HepG2 (cell line): ENCODE measurements at regions not wholly inside any gene's neighbourhood (a gene's known extent, or its start where the extent isn't known, plus 50 kb on each side); places are given as distances from the start of the nearest gene placed in this dataset.

Experiments used
- ATAC-seq: fragments of 200-7000 bp; cut with Tn5 transposase; 3 replicates; pipeline ENCODE4 v1.9.1; 2020; ENCODE audit warnings: mild to moderate bottlenecking, moderate library complexity
- BruUV-seq: library from RNA; stranded (reverse); fragments of 400-500 nt; replicated peaks from 2 replicates; lab custom pipeline; 2021; lab: Mats Ljungman, UMichigan
- CTCF ChIA-PET: fragments of 300-600 bp; formaldehyde crosslinking; extraction: SDS; loops from one replicate; lab custom pipeline; 2021; ENCODE audit warnings: low total read pairs, inconsistent platforms, low intra/inter-chr PET ratio; lab: Yijun Ruan, JAX
- POLR2A ChIA-PET: fragments of 350-600 bp; sonication (Branson Sonifier 250); formaldehyde crosslinking; loops from one replicate; lab custom pipeline; 2020; ENCODE audit warnings: antibody characterized with exemption, inconsistent platforms; lab: Yijun Ruan, JAX
- DNase-seq: peaks from one replicate; pipeline ENCODE4 v3.0.0-alpha.2; 2015; ENCODE audit warnings: low spot score
- FAIRE-seq: peaks from 3 replicates; lab custom pipeline; 2011; peaks lifted over from hg19 to GRCh38; lab: Jason Lieb, UNC
- H2AFZ ChIP-seq: one replicate; pipeline ENCODE4 v1.6.1; 2011; ENCODE audit warnings: low read length, inconsistent platforms
- H3K27ac ChIP-seq: fragments of 300-600 bp; 3 replicates; pipeline ENCODE4 v1.8.0; 2011; ENCODE audit warnings: mixed run types, mild to moderate bottlenecking, mixed read lengths, low read length, inconsistent platforms; ENCODE audit not compliant: insufficient read depth; ENCODE audit errors: extremely low read length
- H3K27me3 ChIP-seq, 2 experiments: fragments of 200-600 bp in 1 of 2; 2 replicates in 1 of 2; 3 replicates in 1 of 2; pipeline versions ENCODE4 v1.6.0 to v1.8.0; 2011; ENCODE audit warnings: low read length in 2 of 2, mild to moderate bottlenecking in 2 of 2, moderate library complexity in 2 of 2, inconsistent platforms in 1 of 2; ENCODE audit not compliant: insufficient read depth in 2 of 2, control insufficient read depth in 1 of 2
- H3K36me3 ChIP-seq, 2 experiments: fragments of 200-600 bp in 1 of 2; replicated peaks in 1 of 2; 2 replicates in 1 of 2; 3 replicates in 1 of 2; pipeline versions ENCODE4 v1.5.1 to v1.8.0; 2011; ENCODE audit warnings: low read length in 2 of 2, inconsistent platforms in 1 of 2; ENCODE audit not compliant: insufficient read depth in 2 of 2, control insufficient read depth in 1 of 2
- H3K4me1 ChIP-seq: 2 replicates; pipeline ENCODE4 v1.5.1; 2012; ENCODE audit warnings: low read length, inconsistent platforms; ENCODE audit not compliant: insufficient read depth
- H3K4me2 ChIP-seq: 2 replicates; pipeline ENCODE4 v1.6.0; 2011; ENCODE audit warnings: low read depth, low read length, inconsistent platforms
- H3K4me3 ChIP-seq, 3 experiments: fragments of 200-600 bp in 1 of 3; sonication (generic), shearing (Covaris generic) in 1 of 3; replicated peaks in 1 of 3; 2 replicates each; pipeline ENCODE4 v1.5.1; 2011 to 2016; ENCODE audit warnings: low read length in 3 of 3, inconsistent platforms in 2 of 3, low read depth in 2 of 3, mild to moderate bottlenecking in 2 of 3, control low read depth in 1 of 3, mixed read lengths in 1 of 3; ENCODE audit not compliant: insufficient read depth in 1 of 3
- H3K79me2 ChIP-seq: one replicate; pipeline ENCODE4 v1.6.1; 2011; ENCODE audit warnings: low read length, inconsistent platforms; ENCODE audit not compliant: insufficient read depth
- H3K9ac ChIP-seq: 2 replicates; pipeline ENCODE4 v1.6.0; 2011; ENCODE audit warnings: mild to moderate bottlenecking, low read depth, low read length, inconsistent platforms; ENCODE audit not compliant: insufficient read depth
- H3K9me3 ChIP-seq: 2 replicates; pipeline ENCODE4 v1.5.1; 2012; ENCODE audit warnings: mild to moderate bottlenecking, low read length
- H4K20me1 ChIP-seq: 2 replicates; pipeline ENCODE4 v1.6.0; 2011; ENCODE audit warnings: inconsistent platforms, mild to moderate bottlenecking, low read length, moderate library complexity; ENCODE audit not compliant: insufficient read depth
- ARNT2 ChIP-seq: sonication (generic); formaldehyde crosslinking; IDR thresholded peaks from 2 replicates; pipeline ENCODE4 v1.8.0; 2022; ENCODE audit warnings: mild to moderate bottlenecking, low read depth, missing genetic modification reagents, moderate library complexity
- LCORL ChIP-seq, 2 experiments: fragments of 450-650 bp in 1 of 2; sonication (generic) in 1 of 2; formaldehyde crosslinking in 1 of 2; IDR thresholded peaks; 2 replicates each; pipeline versions ENCODE4 v1.5.0 to v1.6.1; 2017 to 2020; ENCODE audit warnings: antibody characterized with exemption in 1 of 2, missing genetic modification reagents in 1 of 2
- RELA ChIP-seq: sonication (generic); formaldehyde crosslinking; IDR thresholded peaks from 2 replicates; pipeline ENCODE4 v1.4.0; 2020; ENCODE audit warnings: missing genetic modification reagents
- RXRB ChIP-seq: IDR thresholded peaks from 2 replicates; pipeline ENCODE4 v1.6.1; 2016; ENCODE audit warnings: borderline replicate concordance, missing genetic modification reagents, missing compliant biosample characterization
- SPEN ChIP-seq: sonication (generic); formaldehyde crosslinking; IDR thresholded peaks from 2 replicates; pipeline ENCODE4 v1.5.1; 2020; ENCODE audit warnings: low read depth, mild to moderate bottlenecking, missing genetic modification reagents
- SRSF4 ChIP-seq: fragments of 200-400 bp; formaldehyde crosslinking; IDR thresholded peaks from one replicate; pipeline ENCODE4 v1.6.1; 2018; ENCODE audit warnings: mild to moderate bottlenecking, low read depth, low read length, moderate library complexity; ENCODE audit not compliant: poor library complexity, severe bottlenecking
- XBP1 ChIP-seq: sonication (generic); formaldehyde crosslinking; IDR thresholded peaks from 2 replicates; pipeline ENCODE4 v1.5.0; 2020; ENCODE audit warnings: missing genetic modification reagents
- ZNF446 ChIP-seq: sonication (generic); formaldehyde crosslinking; IDR thresholded peaks from 2 replicates; pipeline ENCODE4 v1.5.0; 2020; ENCODE audit warnings: mild to moderate bottlenecking, missing genetic modification reagents
- ZNF564 ChIP-seq: sonication (generic); formaldehyde crosslinking; IDR thresholded peaks from 2 replicates; pipeline ENCODE4 v1.8.1; 2023; ENCODE audit warnings: mild to moderate bottlenecking, missing genetic modification reagents
- ZNF775 ChIP-seq: sonication (generic); formaldehyde crosslinking; IDR thresholded peaks from 2 replicates; pipeline ENCODE4 v1.4.0; 2020; ENCODE audit warnings: missing genetic modification reagents, mild to moderate bottlenecking, moderate library complexity, borderline replicate concordance
- ZNF83 ChIP-seq: sonication (generic); formaldehyde crosslinking; IDR thresholded peaks from 2 replicates; pipeline ENCODE4 v1.4.0; 2020; ENCODE audit warnings: missing genetic modification reagents, mild to moderate bottlenecking, borderline replicate concordance
- WGBS: methylation state at CpG from one replicate; pipeline ENCODE4 v1.1.6; 2017; ENCODE audit warnings: low lambda C conversion rate; 5-methylcytosine and 5-hydroxymethylcytosine counted together
- in situ Hi-C: cut with HindIII; loops from 2 replicates; pipeline ENCODE4 v1.10.0; 2017; ENCODE audit warnings: low pct_unique_long_range_greater_than_20kb; ENCODE audit not compliant: extremely low pct_ligation_motif_present
- intact Hi-C: fragments of 100-400 bp; cut with micrococcal nuclease; formaldehyde crosslinking; loops from one replicate; pipeline ENCODE4 v1.10.0; 2022; ENCODE audit not compliant: unreplicated experiment
- TF ChIP-seq, protein P1 (sequence below): sonication (generic); formaldehyde crosslinking; IDR thresholded peaks from 2 replicates; pipeline ENCODE4 v1.5.0; 2020; ENCODE audit warnings: mild to moderate bottlenecking, missing genetic modification reagents, borderline replicate concordance
- TF ChIP-seq, protein P2 (sequence below): sonication (generic); formaldehyde crosslinking; IDR thresholded peaks from 2 replicates; pipeline ENCODE4 v1.9.0; 2021; ENCODE audit warnings: missing genetic modification reagents, borderline replicate concordance

DNA sequence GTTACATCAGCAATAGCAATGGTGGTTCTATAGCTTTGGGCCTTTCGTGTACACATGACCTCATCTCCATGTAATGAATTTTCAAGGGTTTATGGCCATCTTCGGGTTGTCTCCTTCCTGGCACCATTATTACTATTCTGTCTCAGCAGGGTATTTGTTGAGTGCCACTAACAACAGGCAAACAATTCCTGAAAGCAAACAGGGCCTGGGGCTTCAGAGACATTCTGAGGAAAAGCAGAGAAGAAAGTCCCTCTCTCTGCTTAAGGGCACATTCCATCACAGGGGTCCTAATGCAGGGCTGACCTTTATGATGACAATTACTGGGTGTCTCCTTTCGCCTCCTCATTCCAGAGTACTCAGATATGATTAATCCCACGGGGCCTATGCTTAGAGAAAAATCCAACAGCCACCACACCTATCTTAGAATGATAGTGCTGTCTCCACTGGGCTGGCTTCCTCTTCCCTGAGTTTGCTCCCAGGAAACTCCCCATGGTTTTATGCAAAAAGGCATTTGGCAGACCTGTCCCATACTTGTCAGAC lies 540.2 kb upstream of the ZNF462 start:
- no TSS peak for BruUV-seq
- CTCF ChIA-PET: no interaction called here

More for the DNA sequence above, 540.2 kb upstream of the ZNF462 start:
- ATAC-seq: no peak
- no peak overlapping the region for H3K4me2 ChIP-seq
- no peak overlapping the region for H3K9ac ChIP-seq
- POLR2A ChIA-PET: no interaction called here
- H3K27me3 ChIP-seq: no peaks in the 10 kb centered on the region
- no peak overlapping the region for H3K27ac ChIP-seq
- TF ChIP-seq ZNF446 (CRISPR knock-in tag) (no peak), SRSF4 (no peak), XBP1 (CRISPR knock-in tag) (no peak), ZNF775 (CRISPR knock-in tag) (no peak), ZNF564 (CRISPR knock-in tag) (no peak), RXRB (CRISPR knock-in tag) (no peak), SPEN (CRISPR knock-in tag) (no peak), ARNT2 (no peak), LCORL (IDR thresholded peaks at IDR 0.05) (no peak), LCORL (CRISPR knock-in tag; IDR thresholded peaks at IDR 0.05) (no peak), RELA (no peak), ZNF83 (CRISPR knock-in tag) (no peak)
- TF ChIP-seq, protein P1, sequence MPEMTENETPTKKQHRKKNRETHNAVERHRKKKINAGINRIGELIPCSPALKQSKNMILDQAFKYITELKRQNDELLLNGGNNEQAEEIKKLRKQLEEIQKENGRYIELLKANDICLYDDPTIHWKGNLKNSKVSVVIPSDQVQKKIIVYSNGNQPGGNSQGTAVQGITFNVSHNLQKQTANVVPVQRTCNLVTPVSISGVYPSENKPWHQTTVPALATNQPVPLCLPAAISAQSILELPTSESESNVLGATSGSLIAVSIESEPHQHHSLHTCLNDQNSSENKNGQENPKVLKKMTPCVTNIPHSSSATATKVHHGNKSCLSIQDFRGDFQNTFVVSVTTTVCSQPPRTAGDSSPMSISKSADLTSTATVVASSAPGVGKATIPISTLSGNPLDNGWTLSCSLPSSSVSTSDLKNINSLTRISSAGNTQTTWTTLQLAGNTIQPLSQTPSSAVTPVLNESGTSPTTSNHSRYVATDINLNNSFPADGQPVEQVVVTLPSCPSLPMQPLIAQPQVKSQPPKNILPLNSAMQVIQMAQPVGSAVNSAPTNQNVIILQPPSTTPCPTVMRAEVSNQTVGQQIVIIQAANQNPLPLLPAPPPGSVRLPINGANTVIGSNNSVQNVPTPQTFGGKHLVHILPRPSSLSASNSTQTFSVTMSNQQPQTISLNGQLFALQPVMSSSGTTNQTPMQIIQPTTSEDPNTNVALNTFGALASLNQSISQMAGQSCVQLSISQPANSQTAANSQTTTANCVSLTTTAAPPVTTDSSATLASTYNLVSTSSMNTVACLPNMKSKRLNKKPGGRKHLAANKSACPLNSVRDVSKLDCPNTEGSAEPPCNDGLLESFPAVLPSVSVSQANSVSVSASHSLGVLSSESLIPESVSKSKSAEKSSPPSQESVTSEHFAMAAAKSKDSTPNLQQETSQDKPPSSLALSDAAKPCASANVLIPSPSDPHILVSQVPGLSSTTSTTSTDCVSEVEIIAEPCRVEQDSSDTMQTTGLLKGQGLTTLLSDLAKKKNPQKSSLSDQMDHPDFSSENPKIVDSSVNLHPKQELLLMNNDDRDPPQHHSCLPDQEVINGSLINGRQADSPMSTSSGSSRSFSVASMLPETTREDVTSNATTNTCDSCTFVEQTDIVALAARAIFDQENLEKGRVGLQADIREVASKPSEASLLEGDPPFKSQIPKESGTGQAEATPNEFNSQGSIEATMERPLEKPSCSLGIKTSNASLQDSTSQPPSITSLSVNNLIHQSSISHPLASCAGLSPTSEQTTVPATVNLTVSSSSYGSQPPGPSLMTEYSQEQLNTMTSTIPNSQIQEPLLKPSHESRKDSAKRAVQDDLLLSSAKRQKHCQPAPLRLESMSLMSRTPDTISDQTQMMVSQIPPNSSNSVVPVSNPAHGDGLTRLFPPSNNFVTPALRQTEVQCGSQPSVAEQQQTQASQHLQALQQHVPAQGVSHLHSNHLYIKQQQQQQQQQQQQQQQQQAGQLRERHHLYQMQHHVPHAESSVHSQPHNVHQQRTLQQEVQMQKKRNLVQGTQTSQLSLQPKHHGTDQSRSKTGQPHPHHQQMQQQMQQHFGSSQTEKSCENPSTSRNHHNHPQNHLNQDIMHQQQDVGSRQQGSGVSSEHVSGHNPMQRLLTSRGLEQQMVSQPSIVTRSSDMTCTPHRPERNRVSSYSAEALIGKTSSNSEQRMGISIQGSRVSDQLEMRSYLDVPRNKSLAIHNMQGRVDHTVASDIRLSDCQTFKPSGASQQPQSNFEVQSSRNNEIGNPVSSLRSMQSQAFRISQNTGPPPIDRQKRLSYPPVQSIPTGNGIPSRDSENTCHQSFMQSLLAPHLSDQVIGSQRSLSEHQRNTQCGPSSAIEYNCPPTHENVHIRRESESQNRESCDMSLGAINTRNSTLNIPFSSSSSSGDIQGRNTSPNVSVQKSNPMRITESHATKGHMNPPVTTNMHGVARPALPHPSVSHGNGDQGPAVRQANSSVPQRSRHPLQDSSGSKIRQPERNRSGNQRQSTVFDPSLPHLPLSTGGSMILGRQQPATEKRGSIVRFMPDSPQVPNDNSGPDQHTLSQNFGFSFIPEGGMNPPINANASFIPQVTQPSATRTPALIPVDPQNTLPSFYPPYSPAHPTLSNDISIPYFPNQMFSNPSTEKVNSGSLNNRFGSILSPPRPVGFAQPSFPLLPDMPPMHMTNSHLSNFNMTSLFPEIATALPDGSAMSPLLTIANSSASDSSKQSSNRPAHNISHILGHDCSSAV (CRISPR knock-in tag): no peak
- TF ChIP-seq, protein P2, sequence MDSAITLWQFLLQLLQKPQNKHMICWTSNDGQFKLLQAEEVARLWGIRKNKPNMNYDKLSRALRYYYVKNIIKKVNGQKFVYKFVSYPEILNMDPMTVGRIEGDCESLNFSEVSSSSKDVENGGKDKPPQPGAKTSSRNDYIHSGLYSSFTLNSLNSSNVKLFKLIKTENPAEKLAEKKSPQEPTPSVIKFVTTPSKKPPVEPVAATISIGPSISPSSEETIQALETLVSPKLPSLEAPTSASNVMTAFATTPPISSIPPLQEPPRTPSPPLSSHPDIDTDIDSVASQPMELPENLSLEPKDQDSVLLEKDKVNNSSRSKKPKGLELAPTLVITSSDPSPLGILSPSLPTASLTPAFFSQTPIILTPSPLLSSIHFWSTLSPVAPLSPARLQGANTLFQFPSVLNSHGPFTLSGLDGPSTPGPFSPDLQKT: no peak
- TF ChIP-seq, all 625 proteins: peak for 0
- H3K79me2 ChIP-seq: no peaks in the 10 kb centered on the region
- H3K36me3 ChIP-seq: no peaks in the 10 kb centered on the region
- intact Hi-C loops (no loop called here), in situ Hi-C loops (no loop called here)
- no peak overlapping the region for H2AFZ ChIP-seq
- H3K4me3 ChIP-seq: no peak overlapping the region
- DNase-seq (no peak), FAIRE-seq (no peak)
- WGBS: 0% methylated on average over 3 of the region's 4 CpGs
- no peaks in the 10 kb centered on the region for H3K4me1 ChIP-seq
- no peaks in the 10 kb centered on the region for H4K20me1 ChIP-seq
- no peaks in the 10 kb centered on the region for H3K9me3 ChIP-seq
